CD4-positive, alpha-beta T cell treated with Interleukin-15 for 4 hours (primary cell): ENCODE measurements at regions not wholly inside any gene's neighbourhood (a gene's known extent, or its start where the extent isn't known, plus 50 kb on each side); places are given as distances from the start of the nearest gene placed in this dataset.

Source experiments
- DNase-seq: peaks from one replicate; pipeline ENCODE4 v3.0.0-alpha.2; 2020; ENCODE audit warnings: low spot score

DNA sequence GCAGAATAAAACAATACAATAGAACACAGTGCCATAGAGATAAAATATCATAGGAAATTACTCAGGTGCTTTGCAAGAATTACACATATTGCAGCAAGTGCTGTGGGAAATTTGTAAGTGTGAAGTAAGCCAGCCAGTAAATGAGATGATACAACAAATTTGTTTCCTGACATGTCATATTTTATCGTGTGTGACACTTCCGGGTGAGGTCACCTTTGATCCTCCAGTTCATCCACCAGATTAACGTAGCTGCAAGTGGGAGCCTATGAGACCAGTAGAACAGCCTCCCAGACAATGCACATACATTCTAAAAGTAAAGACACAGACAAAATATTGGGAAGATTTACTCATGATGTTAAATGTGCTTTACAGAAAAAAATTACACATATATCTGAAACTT lies 72.2 kb downstream of the PRDM9 start:
- DNase-seq = no peak

DNA sequence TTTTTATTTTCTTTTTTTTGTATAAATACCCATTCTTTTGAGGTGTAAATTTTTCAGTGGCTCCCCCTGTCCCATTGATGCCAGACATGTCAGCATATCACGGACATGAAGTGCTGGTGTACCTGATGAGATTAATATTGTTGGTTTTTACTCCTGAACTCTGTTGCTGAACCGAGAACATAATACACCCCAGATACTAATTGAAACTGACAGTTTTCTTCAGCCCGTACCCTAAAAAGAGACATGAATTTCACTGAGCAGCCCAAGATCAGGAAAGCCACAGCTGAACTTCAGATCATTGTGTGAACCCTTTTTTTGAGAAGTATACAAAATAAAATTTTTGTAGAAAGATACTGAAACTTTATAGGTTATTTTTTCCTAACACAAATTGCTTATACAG lies 75.7 kb downstream of the PRDM9 start:
- no peak for DNase-seq

DNA sequence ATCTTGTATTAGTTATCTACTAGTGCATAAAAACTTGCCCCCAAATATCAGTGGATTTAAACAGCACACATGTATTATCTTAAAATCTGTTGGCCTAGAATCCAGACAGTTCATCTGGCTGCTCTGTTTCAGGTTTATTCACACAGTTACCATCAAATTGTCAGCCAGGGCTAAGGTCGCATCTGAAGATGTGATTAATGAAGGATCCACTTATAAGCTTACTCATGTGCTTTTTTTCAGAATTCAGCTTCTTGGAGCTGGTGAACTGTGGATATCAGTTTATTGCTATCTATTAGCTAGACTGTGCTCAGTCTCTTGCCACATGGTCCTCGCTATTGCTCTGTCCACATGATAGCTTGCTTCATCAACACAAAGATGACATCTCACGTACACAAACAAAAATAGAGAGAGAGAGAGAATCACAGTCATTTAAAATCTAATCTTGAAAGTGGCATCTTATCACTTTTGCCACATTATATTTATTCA lies 81.5 kb downstream of the PRDM9 start:
- DNase-seq = no peak

DNA sequence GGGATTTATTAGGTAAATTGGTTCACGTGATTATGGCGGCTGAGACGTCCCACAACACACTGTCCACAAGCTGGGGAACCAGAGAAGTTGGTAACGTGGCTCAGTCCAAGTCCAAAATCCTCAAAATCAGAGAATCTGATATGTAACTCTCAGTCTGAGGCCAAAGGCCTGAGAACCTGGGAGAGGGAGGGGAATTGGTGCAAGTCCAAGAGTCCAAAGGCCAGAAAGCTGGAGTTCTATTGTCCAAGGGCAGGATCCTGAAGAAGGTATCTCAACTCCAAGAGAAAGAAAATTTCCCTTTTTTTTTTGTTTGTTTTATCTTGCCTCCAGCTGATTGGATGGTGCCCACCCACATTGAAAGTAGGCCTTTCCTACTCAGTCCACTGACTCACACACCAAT lies 83.8 kb downstream of the PRDM9 start:
- DNase-seq = no peak

DNA sequence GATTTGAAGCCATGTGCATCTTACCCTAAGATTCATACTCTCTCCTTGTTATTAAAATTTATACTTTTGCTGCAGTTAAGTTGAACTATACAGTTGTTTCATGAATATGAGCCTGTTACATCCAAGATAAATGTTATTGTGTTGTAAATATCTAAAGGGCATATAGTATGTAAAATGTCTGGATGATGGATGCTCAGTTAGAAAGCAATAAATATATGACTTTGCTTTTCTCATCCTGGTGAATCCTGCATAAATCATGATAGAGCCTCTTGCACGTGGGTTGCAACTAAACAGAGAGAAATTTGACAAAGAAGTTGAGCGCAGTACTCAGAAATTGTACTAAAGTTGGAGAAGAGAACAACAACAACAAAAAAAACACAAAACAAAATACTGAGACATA lies 99.5 kb downstream of the PRDM9 start:
- no peak for DNase-seq

DNA sequence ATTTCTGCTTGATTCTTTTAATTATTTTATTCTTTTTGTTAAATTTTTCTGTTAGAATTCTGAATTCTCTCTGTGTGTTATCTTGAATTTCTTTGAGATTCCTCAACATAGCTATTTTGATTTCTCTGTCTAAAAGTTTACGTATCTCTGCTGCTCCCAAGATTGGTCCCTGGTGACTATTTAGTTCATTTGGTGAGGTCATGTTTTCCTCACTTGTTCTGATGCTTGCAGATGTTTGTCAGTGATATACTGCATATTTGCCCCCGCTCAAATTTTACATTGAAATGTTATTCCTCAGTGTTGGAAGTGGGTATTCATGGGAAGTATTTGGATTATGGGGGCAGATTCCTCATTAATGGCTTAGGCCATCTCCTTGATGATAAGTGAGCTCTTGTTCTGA lies 105.3 kb downstream of the PRDM9 start:
- no peak for DNase-seq

DNA sequence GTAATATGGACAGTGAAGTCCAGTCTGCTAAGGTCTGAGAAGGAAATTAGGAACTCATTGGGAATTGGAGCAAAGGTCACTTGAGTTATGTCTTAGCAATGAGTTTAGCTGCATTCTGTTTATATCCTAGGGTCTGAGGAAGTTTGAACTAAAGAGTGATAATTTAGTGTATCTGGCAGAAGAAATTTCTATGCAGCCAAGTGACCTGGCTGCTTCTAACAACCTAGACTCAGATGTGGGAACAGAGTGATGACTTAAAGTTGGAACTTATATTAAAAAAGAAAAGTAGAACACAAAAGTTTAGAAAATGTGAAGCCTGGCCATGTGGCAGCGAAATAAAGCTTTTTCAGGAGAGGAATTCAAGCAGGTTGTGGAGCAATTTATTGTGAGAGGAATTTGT lies 106.2 kb downstream of the PRDM9 start:
- no peak for DNase-seq

DNA sequence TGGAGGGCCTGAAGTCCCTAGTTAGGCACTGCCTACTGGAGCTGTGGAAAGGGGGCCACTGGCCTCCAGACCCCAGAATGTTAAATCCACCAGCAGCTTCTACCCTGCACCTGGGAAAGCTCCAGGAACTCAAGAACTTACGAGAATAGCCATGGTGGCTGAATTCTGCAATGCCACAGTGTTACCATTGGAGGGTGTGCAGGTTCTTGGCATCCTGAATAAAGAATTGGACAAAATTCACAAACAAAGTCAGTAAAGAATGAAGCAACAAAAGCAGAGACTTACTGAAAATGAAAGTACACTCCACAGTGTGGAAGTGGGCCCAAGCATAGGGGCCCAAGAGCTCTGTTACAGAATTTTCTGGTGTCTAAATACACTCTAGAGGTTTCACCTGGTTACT lies 107.0 kb downstream of the PRDM9 start:
- DNase-seq = no peak

DNA sequence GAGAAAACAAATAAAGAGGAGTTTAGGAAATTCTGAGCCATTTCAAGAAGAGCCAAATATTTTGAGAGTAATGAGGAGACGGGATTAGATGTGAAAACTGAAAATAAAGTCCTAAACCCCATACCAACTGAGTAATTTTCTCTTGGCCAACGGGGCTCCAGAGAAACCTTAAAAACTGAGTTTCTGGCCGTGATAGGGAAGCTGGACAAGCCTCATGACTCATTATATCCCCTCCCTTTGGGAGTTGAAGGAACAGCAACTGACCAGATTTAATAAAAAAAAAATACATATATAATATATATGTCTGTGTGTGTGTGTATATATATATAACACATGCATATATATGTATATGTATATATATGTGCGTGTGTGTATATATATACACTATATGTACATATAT lies 119.6 kb downstream of the PRDM9 start:
- no peak for DNase-seq

DNA sequence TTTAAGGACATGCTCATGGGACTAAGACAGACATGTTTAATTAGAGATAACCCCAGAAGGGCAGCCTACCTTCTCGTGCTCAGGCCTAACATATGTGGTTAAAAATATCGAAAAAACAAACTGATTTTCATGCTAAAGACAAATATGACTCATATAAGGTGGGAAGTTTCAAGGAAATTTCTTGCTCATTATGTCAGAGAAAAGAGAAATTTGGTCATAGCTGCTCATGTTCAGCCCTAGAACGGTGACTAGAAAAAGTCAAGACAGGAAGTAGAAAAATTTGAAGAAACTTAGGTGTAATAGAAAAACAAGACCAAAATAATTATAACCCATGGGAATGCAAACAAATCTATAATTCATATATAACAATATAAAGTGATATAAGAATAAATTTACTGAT lies 120.6 kb downstream of the PRDM9 start:
- no peak for DNase-seq

DNA sequence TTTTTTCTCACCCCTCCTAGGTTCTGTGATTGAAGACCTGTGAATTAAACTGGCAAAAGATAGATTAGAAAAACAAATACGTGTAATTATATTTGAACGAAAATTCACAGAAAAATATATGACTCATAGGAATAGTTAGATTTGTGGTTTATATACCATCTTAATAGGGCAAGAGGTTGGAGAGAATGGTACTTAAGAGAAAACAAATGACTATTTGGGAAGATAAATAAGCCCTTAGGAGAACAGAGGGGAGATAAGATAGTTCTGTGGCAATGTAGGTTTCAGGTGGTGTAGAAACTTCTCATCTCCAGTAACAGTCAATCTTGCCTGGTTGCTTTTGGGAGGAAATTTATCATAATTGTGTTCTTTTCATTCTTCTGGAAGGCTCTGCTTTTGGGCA lies 122.0 kb downstream of the PRDM9 start:
- no peak for DNase-seq

DNA sequence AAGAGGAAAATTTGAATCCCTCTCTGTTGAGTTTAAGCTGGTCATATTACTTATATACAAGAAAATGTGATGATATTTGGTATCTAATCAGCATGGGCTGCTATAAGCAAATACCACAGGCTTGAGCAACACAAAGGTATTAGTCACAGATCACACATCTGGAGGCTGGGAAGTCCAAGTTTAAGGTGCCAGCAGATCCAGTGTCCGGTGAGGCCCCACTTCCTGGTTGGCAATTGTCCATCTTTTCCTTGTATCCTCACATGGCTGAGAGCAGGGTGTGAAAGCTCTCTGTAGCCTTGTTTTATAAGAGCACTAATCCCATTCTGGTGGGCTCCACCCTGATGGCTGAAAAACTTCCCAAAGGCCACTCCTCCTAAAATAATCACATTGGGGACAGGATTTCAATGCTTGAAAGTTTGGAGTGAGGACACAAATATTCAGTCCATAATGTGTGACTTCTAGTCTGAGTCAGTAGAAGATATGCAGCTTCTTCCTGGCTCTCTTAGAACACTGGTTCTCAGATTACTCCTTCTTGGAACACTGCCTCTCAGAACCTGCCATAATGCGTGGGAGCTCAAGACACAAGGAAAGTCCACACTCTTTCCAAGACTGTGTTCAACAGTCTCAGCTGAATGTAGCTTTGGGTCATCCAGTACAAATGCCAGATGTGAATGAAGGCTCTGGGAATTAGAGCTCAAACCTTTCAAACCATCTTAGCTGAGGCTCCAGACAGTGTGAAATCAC lies 124.1 kb downstream of the PRDM9 start:
- no peak for DNase-seq

DNA sequence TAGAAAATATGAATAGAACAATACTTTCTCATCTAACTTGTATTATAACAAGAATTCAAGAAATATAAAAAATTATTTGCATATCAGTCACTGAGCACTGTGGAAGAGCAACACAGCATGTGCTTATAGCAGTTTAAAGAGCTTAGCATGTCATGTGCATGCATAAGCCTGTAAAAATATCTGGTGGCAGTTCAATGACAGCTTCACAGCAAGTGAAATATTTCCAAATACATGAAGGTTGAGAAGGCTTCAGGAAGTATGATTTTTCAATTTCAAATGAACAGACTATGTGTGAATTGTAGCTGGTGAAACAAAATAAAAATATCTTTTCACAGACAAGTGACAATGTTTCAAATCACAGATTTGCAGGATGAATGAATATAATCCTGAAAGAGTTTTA lies 128.5 kb downstream of the PRDM9 start:
- DNase-seq = no peak

DNA sequence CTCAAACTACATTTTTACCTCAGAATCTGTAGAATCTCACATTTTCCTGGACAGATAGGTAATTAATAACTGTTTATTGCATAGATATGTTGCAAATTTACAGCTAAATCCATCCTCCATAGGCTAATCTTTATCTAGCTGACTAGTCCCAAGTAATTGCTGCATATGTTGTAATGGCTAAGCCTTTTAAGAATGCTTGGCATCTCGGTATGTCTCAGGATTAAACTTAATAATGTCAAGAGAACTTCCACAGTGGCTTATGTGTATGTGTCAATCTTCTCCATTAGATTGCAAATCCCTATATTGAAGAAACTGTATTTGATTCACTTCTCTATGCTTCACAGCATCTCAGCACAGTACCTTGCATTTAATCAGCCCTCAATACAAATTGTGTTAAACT lies 131.9 kb downstream of the PRDM9 start:
- no peak for DNase-seq

DNA sequence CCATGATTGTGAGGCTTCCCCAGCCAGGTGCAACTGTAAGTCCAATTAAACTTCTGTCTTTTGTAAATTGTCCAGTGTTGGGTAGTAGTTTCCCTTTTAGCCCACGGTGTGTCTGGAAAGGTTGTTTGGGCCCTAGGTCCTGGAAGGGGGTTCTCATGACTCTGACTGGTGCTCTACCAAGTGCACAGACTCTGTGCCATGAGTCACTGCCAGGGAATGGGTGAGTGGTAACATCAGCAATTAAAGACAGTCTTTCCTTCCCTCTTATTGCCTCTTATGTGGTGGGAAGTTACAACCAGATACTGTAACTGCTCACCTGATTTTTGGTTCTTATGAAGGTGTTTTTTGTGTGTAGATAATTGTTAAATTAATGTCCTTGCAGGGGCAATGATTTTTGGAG lies 141.2 kb downstream of the PRDM9 start:
- DNase-seq = no peak

DNA sequence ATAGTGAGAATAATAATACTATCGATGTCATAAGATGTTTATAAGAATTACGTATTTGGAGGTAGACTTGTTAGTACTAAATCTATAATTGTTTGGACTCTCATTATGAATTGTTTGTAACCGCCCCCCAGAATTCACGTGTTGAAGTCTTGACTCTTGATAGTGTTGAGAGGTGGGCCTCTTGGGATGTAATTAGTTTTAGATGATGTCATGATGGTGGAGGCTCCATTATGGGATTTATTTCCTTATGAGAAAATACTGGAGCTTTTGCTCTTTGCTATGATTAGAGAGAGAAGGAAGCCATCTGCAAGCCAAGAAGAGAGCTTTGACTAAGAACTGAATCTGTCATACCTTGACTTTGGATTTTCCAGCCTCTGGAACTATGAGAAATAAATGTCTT lies 142.2 kb downstream of the PRDM9 start:
- no peak for DNase-seq

DNA sequence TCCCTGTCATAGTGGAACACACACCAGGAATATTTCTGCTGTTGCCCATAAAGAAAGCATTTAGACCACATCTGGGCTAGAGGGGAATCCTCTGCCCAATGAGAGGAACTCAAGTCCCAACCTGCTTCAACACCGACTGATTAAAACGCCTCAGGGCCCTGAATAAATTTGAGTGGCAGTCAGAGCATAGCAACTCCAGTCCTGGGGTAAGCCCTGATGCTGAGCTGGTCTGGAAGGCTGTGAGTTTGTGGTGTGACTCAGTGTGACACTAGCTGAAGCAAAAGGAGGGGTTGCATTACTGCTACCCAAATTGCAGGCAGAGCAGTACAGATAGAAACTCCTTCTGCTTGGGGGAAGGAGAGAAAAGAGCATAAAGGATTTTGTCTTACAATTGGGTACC lies 148.3 kb downstream of the PRDM9 start:
- no peak for DNase-seq

DNA sequence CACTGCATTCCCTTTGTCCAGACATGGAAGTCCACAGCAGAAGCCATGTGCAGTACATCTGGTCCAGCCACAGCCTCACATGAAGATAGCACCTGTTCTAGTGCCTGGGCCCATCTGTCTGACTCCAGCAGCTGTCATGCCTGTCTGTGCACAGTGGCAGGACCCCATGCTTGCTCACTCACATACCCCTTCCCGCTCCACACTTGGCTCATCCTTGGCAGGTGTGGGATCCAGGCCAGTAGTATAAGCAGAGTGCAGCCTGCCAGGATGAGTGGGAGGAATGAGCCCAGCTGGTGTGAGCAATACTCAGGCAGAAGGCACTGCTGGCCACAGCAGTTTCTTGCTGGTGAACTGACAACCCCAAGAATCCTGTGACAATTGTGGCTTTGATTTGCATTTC lies 168.0 kb downstream of the PRDM9 start:
- DNase-seq = no peak

DNA sequence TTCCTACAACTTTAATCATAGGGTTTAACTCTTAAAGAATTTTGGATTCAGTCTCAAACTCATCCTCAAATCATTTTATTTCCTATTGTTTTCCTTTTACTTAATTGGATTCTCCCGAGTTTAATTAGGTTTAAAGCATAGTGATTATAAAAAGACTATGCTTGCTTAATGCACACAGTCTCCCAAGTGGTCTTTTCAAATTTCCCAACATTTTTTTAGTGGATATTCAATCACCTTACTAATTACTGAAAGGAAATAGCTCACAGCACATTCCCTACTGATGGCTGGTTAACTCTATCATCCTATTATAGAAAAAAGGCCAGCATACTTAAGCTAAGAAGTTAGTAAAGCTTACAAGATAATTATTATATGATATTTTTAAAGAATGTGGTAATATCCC lies 170.6 kb downstream of the PRDM9 start:
- DNase-seq = no peak

DNA sequence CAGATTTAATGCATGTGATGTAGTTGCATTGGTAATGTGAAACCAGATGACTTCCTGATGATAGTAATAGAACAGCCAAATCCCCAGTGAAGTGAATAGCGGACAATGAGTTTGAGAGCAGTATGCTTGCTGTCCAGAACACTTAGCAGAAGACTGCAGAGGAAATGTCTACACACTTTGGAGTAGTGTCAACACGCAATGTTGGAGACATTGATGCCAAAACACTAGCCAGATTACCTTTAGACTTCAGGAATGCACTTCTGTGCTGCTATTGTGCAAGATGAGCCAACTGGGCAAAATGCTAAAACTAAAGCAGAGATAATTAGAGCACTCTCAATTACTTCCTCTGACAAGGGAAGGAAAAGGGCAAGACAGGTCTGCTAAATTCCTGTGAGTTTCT lies 176.7 kb downstream of the PRDM9 start:
- DNase-seq = no peak

DNA sequence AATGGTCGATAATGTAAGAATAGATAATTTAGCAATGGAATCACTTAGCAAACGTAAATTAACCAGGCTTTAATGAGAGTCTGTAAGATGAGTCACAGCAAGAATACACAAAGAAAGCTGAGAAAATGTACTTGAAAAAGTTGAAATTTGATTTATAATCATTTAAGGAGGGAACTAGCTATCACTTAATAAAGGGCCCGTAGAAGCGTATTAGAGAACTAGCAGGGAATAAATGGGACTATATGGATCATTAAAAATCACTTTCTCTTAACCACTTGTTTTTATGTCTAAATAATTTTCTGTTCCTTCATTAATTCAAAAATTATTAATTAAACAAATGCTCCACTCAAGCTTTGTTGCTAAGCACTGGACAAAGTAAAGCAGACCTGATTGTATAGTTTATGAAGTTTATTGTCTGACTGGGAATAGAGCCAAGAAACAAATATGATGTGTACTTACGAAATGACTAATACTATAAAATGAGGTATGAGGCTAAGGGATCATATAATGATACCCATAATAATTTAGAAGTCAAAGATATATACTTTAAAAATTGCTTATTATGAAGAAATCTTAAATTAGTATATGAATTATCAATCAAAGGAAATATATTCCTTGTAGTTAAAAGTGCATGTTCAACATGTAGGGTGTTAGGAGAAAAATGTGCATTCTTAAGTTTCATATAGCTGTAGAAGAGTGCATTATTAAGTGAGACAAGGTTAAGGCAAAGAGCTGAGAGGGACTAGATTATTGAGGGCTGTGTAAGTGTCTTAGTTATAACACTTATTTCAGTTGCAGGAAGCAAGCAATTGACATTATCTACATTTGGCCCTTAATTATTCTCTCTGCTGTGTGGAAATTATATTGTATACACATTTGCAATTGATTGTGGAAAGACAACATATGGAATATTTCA lies 196.8 kb downstream of the PRDM9 start:
- DNase-seq = no peak

DNA sequence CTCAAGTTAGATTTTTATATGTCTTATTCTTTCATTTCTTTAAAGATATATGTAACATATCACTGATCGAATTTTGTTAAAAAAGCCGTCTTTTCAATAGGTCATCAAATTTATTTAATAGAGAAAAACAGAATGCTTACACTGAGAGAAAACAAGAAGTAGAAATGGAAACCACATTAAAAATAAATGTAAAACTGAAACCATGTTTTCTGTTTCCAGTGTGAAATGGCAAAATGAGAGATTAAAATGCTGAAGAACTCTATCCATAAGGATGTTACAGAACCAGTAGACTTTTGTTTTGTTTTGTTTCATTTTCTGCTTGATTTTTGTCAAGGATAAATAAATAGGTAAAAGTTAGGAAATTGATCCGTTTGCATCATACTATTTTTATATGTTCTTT lies 210.1 kb downstream of the PRDM9 start:
- no peak for DNase-seq

DNA sequence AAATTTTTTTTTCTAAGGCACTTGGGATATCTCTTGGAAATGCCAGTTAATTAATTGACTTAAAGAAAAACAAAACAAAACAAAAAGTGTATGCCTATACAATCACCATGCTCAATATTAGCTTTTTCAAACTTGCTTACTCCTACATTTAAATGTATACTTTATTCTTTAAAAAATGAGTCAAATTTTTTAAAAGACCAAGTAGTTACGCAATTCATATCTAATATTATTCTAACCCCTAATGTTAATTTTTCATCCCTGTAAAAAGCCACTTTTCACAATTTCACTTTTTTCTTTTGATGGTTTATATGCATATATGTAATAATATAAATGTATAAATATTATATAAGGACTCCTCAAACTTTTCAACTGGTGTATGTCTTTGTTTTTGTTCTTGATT lies 211.2 kb downstream of the PRDM9 start:
- no peak for DNase-seq

DNA sequence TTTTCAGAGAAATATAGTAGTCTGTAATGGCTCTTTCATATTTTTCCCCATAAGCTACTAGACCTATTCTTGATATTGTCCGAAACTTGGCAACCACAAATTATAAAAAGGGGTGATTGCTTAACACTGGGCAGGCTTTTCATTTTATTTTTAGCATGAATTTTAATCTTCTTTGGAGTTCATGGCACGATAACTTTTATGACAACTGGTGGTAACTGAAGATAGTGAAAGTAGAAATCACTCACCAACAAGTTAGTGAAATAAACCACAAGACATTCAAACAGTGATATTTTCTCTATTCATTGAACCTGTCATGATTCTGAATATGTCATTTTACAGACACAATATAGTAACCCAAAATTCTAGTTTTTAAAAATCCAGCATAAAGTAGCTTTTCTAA lies 213.9 kb downstream of the PRDM9 start:
- no peak for DNase-seq
